ENCODE measurements at regions not wholly inside any gene's neighbourhood (a gene's known extent, or its start where the extent isn't known, plus 50 kb on each side); places are given as distances from the start of the nearest gene placed in this dataset.

DNA sequence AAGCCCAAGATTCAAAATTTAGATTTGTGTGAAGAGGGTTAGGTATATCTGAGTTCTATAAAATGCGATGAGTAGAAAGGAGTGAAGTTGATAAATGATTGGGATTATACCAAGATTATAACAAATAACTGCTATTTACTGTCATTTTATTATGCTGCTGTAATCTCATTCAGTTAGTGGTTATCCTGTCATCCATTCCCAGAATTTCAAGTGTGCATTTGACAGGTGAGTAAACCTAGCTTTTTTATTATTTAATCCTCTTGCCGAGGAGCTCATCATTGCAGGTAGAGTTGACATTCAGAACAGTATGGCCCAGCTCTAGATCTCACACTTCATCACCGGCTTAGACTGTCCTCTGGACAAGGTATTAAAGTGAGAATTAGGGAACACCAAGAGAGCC, 1146.2 kb downstream of the CDH11 start:
- Histone ChIP-seq H3K27me3 (ENCODE audit: insufficient read depth, low read length) (no peaks in the 10 kb centered on the region), H3K9me3 (ENCODE audit: control insufficient read depth, low read depth, low read length) (no peaks in the 10 kb centered on the region), H4K20me1 (ENCODE audit: control insufficient read depth, insufficient read depth, insufficient read length) (no peaks in the 10 kb centered on the region), H3K4me1 (ENCODE audit: insufficient read depth, low read length) (peaks cover 6% of the 10 kb centered on the region; the same call in 1 of the 2 replicates), H3T11ph (ENCODE audit: low read length) (no peak overlapping the region), H3K9ac (ENCODE audit: extremely low read depth, insufficient read length, low read length) (no peak overlapping the region), H3K56ac (ENCODE audit: insufficient read length, low read depth, low read length) (no peak overlapping the region), H3K23me2 (ENCODE audit: insufficient read length, low read depth, low read length, poor library complexity, severe bottlenecking) (no peaks in the 10 kb centered on the region), H4K5ac (ENCODE audit: insufficient read length, low read depth, low read length) (no peak overlapping the region), H2BK15ac (ENCODE audit: low read depth, low read length) (no peak overlapping the region), H3K14ac (ENCODE audit: insufficient read depth, low read length) (no peak overlapping the region), H3K79me2 (ENCODE audit: insufficient read depth, low read length) (no peaks in the 10 kb centered on the region), H4K8ac (replicated peaks; ENCODE audit: insufficient read length, low read depth, low read length) (no peak overlapping the region), H2AFZ (ENCODE audit: low read length) (no peak overlapping the region), H2BK12ac (ENCODE audit: insufficient read length, low read depth, low read length) (no peak overlapping the region), H3K79me1 (ENCODE audit: insufficient read depth, low read depth, low read length, poor library complexity, severe bottlenecking) (no peaks in the 10 kb centered on the region), H3K4ac (ENCODE audit: low read depth, low read length) (no peak overlapping the region), H2BK120ac (ENCODE audit: low read depth, low read length, poor library complexity, severe bottlenecking) (no peak overlapping the region), H3K18ac (ENCODE audit: insufficient read length, low read depth, low read length) (no peak overlapping the region), H3K23ac (ENCODE audit: insufficient read length, low read depth, low read length) (no peak overlapping the region), H3K27ac (ENCODE audit: insufficient read length, low read depth, low read length) (no peak overlapping the region), H3K4me2 (ENCODE audit: insufficient read depth, insufficient read length, low read length) (no peak overlapping the region), H2BK5ac (ENCODE audit: insufficient read length, low read length) (no peak overlapping the region), H2BK20ac (ENCODE audit: low read depth, low read length, poor library complexity, severe bottlenecking) (no peak overlapping the region), H4K91ac (ENCODE audit: insufficient read length, low read depth, low read length) (no peak overlapping the region), H2AK5ac (ENCODE audit: insufficient read length, low read length) (no peak overlapping the region)
- Mint-ChIP-seq H3K36me3 (ENCODE audit: insufficient read depth in 1 of 3, low read depth in 3 of 3) (peaks cover 2 to 15% (median 4%) of the 10 kb centered on the region in 3 experiments; a peak in 4 of 7 replicates), H3K9me3 (peaks cover 6% of the 10 kb centered on the region in 2 experiments; a peak in 3 of 5 replicates), H3K4me3 (no peak overlapping the region), H3K4me1 (peaks cover 34 to 35% of the 10 kb centered on the region in 2 experiments), H3K27ac (no peak overlapping the region; a peak in 1 of 7 replicates), H3K27me3 (ENCODE audit: low read depth) (no peaks in the 10 kb centered on the region; the same call in 1 of the 2 replicates)
- no peak for DNase-seq
- 100% methylated on average over 1 of the region's 3 CpGs for WGBS (ENCODE audit: extremely low coverage, insufficient read length, low lambda C conversion rate)
- TF ChIP-seq, protein P1, sequence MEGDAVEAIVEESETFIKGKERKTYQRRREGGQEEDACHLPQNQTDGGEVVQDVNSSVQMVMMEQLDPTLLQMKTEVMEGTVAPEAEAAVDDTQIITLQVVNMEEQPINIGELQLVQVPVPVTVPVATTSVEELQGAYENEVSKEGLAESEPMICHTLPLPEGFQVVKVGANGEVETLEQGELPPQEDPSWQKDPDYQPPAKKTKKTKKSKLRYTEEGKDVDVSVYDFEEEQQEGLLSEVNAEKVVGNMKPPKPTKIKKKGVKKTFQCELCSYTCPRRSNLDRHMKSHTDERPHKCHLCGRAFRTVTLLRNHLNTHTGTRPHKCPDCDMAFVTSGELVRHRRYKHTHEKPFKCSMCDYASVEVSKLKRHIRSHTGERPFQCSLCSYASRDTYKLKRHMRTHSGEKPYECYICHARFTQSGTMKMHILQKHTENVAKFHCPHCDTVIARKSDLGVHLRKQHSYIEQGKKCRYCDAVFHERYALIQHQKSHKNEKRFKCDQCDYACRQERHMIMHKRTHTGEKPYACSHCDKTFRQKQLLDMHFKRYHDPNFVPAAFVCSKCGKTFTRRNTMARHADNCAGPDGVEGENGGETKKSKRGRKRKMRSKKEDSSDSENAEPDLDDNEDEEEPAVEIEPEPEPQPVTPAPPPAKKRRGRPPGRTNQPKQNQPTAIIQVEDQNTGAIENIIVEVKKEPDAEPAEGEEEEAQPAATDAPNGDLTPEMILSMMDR (conservative IDR thresholded peaks at IDR 0.05) = no peak

Measured in H9 (cell line).